ENCODE measurements at regions not wholly inside any gene's neighbourhood (a gene's known extent, or its start where the extent isn't known, plus 50 kb on each side); places are given as distances from the start of the nearest gene placed in this dataset.
A peak's percentile ranks its signal among the peaks of the same experiment; 100 is the strongest.

GRCh38 chr10:56927701-56928100, 566.6 kb upstream of the ZWINT start:
- Mint-ChIP-seq H3K27me3 (no peaks in the 10 kb centered on the region), H3K36me3 (no peaks in the 10 kb centered on the region), H3K9me3 (peaks cover 0 to 26% (median 15%) of the 10 kb centered on the region in 8 donors), H3K27ac (no peak overlapping the region), H3K4me3 (no peak overlapping the region), H3K4me1 (no peaks in the 10 kb centered on the region)
- Histone ChIP-seq H3K36me3 (ENCODE audit: insufficient read depth, low read length) (no peaks in the 10 kb centered on the region), H3K9me3 (ENCODE audit: control insufficient read depth in 1 of 2, low read length in 2 of 2) (no peaks in the 10 kb centered on the region), H3K4me1 (ENCODE audit: insufficient read depth, low read length) (no peaks in the 10 kb centered on the region), H3K27ac (ENCODE audit: low read depth, low read length) (no peak overlapping the region), H3K27me3 (ENCODE audit: insufficient read depth, low read length) (no peaks in the 10 kb centered on the region), H3K4me3 (ENCODE audit: low read length in 2 of 2) (no peak overlapping the region)
- intact Hi-C loops (cut with micrococcal nuclease), result no loop called here
- POLR2A ChIA-PET (ENCODE audit: partially characterized antibody), result no interaction called here
- CTCF ChIA-PET (ENCODE audit: partially characterized antibody), result no interaction called here
- no peak for DNase-seq

- intact Hi-C loops (cut with micrococcal nuclease), result no loop called here
- POLR2A ChIA-PET (ENCODE audit: partially characterized antibody), result no interaction called here
- H3K27me3 ChIP-seq (ENCODE audit: insufficient read depth, low read length), result no peaks in the 10 kb centered on the region
- H3K36me3 Mint-ChIP-seq, result no peaks in the 10 kb centered on the region
- H3K4me3 Mint-ChIP-seq, result no peak overlapping the region
- H3K9me3 ChIP-seq (ENCODE audit: control insufficient read depth in 1 of 2, low read length in 2 of 2), result no peaks in the 10 kb centered on the region
- H3K27me3 Mint-ChIP-seq, result no peaks in the 10 kb centered on the region
- H3K4me3 ChIP-seq (ENCODE audit: low read length in 2 of 2), result no peak overlapping the region
- H3K4me1 Mint-ChIP-seq, result no peaks in the 10 kb centered on the region
- no peaks in the 10 kb centered on the region for H3K36me3 ChIP-seq (ENCODE audit: insufficient read depth, low read length)
- H3K9me3 Mint-ChIP-seq, result peaks cover 0 to 27% (median 16%) of the 10 kb centered on the region in 8 donors
- H3K4me1 ChIP-seq (ENCODE audit: insufficient read depth, low read length), result no peaks in the 10 kb centered on the region
- H3K27ac ChIP-seq (ENCODE audit: low read depth, low read length), result no peak overlapping the region
- no peak overlapping the region for H3K27ac Mint-ChIP-seq
- DNase-seq, result peak in 1 of 5 donors; percentile 27
- CTCF ChIA-PET (ENCODE audit: partially characterized antibody), result no interaction called here
These were observed 559.7 kb upstream of the ZWINT start for GRCh38 chr10:56920601-56921261.

- no peaks in the 10 kb centered on the region for H3K36me3 ChIP-seq (ENCODE audit: insufficient read depth, low read length)
- no peak for DNase-seq
- H3K36me3 Mint-ChIP-seq, result no peaks in the 10 kb centered on the region
- POLR2A ChIA-PET (ENCODE audit: partially characterized antibody), result no interaction called here
- no peaks in the 10 kb centered on the region for H3K27me3 ChIP-seq (ENCODE audit: insufficient read depth, low read length)
- H3K27ac Mint-ChIP-seq, result no peak overlapping the region
- no peaks in the 10 kb centered on the region for H3K4me1 ChIP-seq (ENCODE audit: insufficient read depth, low read length)
- intact Hi-C loops (cut with micrococcal nuclease), result no loop called here
- CTCF ChIA-PET (ENCODE audit: partially characterized antibody), result no interaction called here
- H3K4me1 Mint-ChIP-seq, result no peaks in the 10 kb centered on the region
- H3K27me3 Mint-ChIP-seq, result no peaks in the 10 kb centered on the region
- no peaks in the 10 kb centered on the region for H3K9me3 ChIP-seq (ENCODE audit: control insufficient read depth in 1 of 2, low read length in 2 of 2)
- no peak overlapping the region for H3K4me3 Mint-ChIP-seq
- H3K9me3 Mint-ChIP-seq, result peaks cover 0 to 12% (median 5%) of the 10 kb centered on the region in 8 donors
- no peak overlapping the region for H3K27ac ChIP-seq (ENCODE audit: low read depth, low read length)
- no peak overlapping the region for H3K4me3 ChIP-seq (ENCODE audit: low read length in 2 of 2)
These were observed 551.0 kb upstream of the ZWINT start for GRCh38 chr10:56912043-56912442.

DNA sequence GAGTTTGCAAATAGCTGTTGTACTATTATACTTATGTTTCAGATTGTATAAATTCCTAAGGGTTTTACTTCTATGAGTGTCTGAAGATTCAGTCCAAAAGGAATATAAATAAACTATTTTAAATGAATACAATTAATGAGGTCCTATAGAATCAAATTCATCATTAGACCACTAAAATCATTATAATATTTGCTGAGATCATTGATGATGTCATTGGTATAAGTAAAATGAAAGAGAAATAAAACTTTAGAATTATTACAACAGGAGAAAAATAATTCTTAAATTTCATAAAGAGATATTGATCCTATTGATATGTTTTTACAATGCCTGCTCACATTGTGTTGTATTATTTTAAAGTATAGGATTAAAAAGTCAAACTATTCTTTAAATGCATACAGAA, 544.0 kb upstream of the ZWINT start:
- no peaks in the 10 kb centered on the region for H3K27me3 Mint-ChIP-seq
- no peak overlapping the region for H3K27ac Mint-ChIP-seq
- H3K9me3 Mint-ChIP-seq, result peaks cover 0 to 11% (median 0%) of the 10 kb centered on the region in 8 donors
- Histone ChIP-seq H3K4me3 (ENCODE audit: low read length in 2 of 2) (no peak overlapping the region), H3K4me1 (ENCODE audit: insufficient read depth, low read length) (no peaks in the 10 kb centered on the region), H3K27ac (ENCODE audit: low read depth, low read length) (no peak overlapping the region), H3K36me3 (ENCODE audit: insufficient read depth, low read length) (no peaks in the 10 kb centered on the region), H3K27me3 (ENCODE audit: insufficient read depth, low read length) (no peaks in the 10 kb centered on the region), H3K9me3 (ENCODE audit: control insufficient read depth in 1 of 2, low read length in 2 of 2) (no peaks in the 10 kb centered on the region)
- DNase-seq, result no peak
- H3K4me3 Mint-ChIP-seq, result no peak overlapping the region
- ChIA-PET POLR2A (ENCODE audit: partially characterized antibody) (no interaction called here), CTCF (ENCODE audit: partially characterized antibody) (no interaction called here)
- intact Hi-C loops (cut with micrococcal nuclease), result no loop called here
- no peaks in the 10 kb centered on the region for H3K4me1 Mint-ChIP-seq
- H3K36me3 Mint-ChIP-seq, result no peaks in the 10 kb centered on the region

DNA sequence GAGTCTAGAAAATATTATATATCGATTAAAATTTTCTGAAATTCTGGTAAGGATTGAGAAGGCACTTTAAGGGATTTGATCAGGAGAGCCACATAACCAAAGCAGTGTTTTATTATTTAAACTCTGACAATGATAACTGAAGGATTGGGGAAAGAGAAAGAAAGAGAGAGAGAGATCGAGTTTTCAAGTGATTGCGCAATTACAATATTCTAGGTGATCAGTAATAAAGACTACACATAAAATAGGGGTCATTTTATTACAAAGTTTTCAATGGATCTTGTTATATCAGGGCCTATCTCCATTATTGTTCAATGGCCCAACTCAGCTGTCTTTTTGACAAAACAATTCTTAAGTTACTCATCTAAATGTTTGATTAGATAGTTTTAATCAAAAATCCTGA, 541.5 kb upstream of the ZWINT start:
- ChIA-PET POLR2A (ENCODE audit: partially characterized antibody) (no interaction called here), CTCF (ENCODE audit: partially characterized antibody) (no interaction called here)
- intact Hi-C loops (cut with micrococcal nuclease), result no loop called here
- Mint-ChIP-seq H3K27ac (no peak overlapping the region), H3K4me1 (no peaks in the 10 kb centered on the region), H3K36me3 (no peaks in the 10 kb centered on the region), H3K4me3 (peak overlapping the region in 1 of 8 donors; percentile 5), H3K9me3 (peaks cover 0 to 10% (median 3%) of the 10 kb centered on the region in 8 donors), H3K27me3 (no peaks in the 10 kb centered on the region)
- Histone ChIP-seq H3K27ac (ENCODE audit: low read depth, low read length) (no peak overlapping the region), H3K4me3 (ENCODE audit: low read length in 2 of 2) (no peak overlapping the region), H3K4me1 (ENCODE audit: insufficient read depth, low read length) (no peaks in the 10 kb centered on the region), H3K9me3 (ENCODE audit: control insufficient read depth in 1 of 2, low read length in 2 of 2) (no peaks in the 10 kb centered on the region), H3K27me3 (ENCODE audit: insufficient read depth, low read length) (no peaks in the 10 kb centered on the region), H3K36me3 (ENCODE audit: insufficient read depth, low read length) (no peaks in the 10 kb centered on the region)
- no peak for DNase-seq

GRCh38 chr10:56895306-56895705, 534.2 kb upstream of the ZWINT start:
- no peak overlapping the region for H3K4me3 ChIP-seq (ENCODE audit: low read length in 2 of 2)
- H3K9me3 ChIP-seq (ENCODE audit: control insufficient read depth in 1 of 2, low read length in 2 of 2), result no peaks in the 10 kb centered on the region
- Mint-ChIP-seq H3K27ac (no peak overlapping the region), H3K4me3 (no peak overlapping the region), H3K4me1 (no peaks in the 10 kb centered on the region), H3K9me3 (peaks cover 0 to 12% (median 5%) of the 10 kb centered on the region in 8 donors), H3K27me3 (no peaks in the 10 kb centered on the region), H3K36me3 (no peaks in the 10 kb centered on the region)
- no peak for DNase-seq
- H3K27ac ChIP-seq (ENCODE audit: low read depth, low read length), result no peak overlapping the region
- ChIA-PET POLR2A (ENCODE audit: partially characterized antibody) (no interaction called here), CTCF (ENCODE audit: partially characterized antibody) (no interaction called here)
- H3K4me1 ChIP-seq (ENCODE audit: insufficient read depth, low read length), result no peaks in the 10 kb centered on the region
- no peaks in the 10 kb centered on the region for H3K36me3 ChIP-seq (ENCODE audit: insufficient read depth, low read length)
- no peaks in the 10 kb centered on the region for H3K27me3 ChIP-seq (ENCODE audit: insufficient read depth, low read length)
- intact Hi-C loops (cut with micrococcal nuclease), result no loop called here

DNA sequence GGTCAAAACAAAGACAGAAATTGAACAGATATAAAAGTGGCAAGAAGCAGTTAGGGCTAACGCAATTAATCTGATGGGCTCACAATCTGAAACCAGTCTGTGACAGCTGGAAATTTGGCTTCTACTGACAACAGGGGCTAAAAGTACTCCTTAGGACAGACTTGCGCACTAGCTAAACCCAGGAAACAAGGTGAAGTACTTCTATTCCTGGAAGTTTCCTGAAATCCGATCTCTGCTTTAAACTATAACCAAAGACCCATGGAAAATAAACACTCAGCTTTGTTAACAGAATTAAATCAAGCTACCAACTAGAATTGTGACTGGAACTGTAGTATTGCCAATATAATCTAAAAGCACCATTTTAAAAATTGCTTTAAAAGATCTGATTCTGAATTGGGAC, 520.2 kb upstream of the ZWINT start:
- Mint-ChIP-seq H3K4me1 (no peaks in the 10 kb centered on the region), H3K27me3 (no peaks in the 10 kb centered on the region), H3K9me3 (peaks cover 3 to 16% (median 11%) of the 10 kb centered on the region in 8 donors), H3K27ac (no peak overlapping the region), H3K4me3 (no peak overlapping the region), H3K36me3 (no peaks in the 10 kb centered on the region)
- Histone ChIP-seq H3K27ac (ENCODE audit: low read depth, low read length) (no peak overlapping the region), H3K9me3 (ENCODE audit: control insufficient read depth in 1 of 2, low read length in 2 of 2) (peaks cover 0 to 7% of the 10 kb centered on the region in 2 donors), H3K4me1 (ENCODE audit: insufficient read depth, low read length) (no peaks in the 10 kb centered on the region), H3K4me3 (ENCODE audit: low read length in 2 of 2) (no peak overlapping the region), H3K36me3 (ENCODE audit: insufficient read depth, low read length) (no peaks in the 10 kb centered on the region), H3K27me3 (ENCODE audit: insufficient read depth, low read length) (no peaks in the 10 kb centered on the region)
- no peak for DNase-seq
- intact Hi-C loops (cut with micrococcal nuclease), result no loop called here
- CTCF ChIA-PET (ENCODE audit: partially characterized antibody), result no interaction called here
- POLR2A ChIA-PET (ENCODE audit: partially characterized antibody), result no interaction called here

DNA sequence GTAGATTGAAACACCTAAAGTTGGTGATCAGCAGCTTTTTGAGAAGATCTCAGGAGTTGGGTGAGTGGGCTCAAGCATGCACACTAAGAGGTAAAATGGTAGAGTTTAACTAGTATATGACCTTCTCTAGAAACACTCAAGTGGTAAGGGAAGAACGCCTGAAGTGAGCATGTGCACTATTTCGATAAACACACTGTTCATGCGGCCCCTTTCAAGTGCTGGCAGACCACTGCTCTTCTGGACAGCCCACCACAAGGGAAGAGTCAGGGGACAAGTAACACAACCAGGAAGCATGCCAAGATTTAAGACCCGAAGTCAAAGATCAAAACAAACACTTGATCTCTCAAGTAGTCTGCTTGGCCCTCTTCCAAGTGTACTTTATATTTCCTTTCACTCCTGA, 519.5 kb upstream of the ZWINT start:
- intact Hi-C loops (cut with micrococcal nuclease), result no loop called here

More for the DNA sequence above, 519.5 kb upstream of the ZWINT start:
- H3K4me1 ChIP-seq (ENCODE audit: insufficient read depth, low read length), result no peaks in the 10 kb centered on the region
- H3K36me3 ChIP-seq (ENCODE audit: insufficient read depth, low read length), result no peaks in the 10 kb centered on the region
- no peak for DNase-seq
- H3K4me3 ChIP-seq (ENCODE audit: low read length in 2 of 2), result no peak overlapping the region
- no peaks in the 10 kb centered on the region for H3K27me3 ChIP-seq (ENCODE audit: insufficient read depth, low read length)
- no peak overlapping the region for H3K27ac ChIP-seq (ENCODE audit: low read depth, low read length)
- no peaks in the 10 kb centered on the region for H3K4me1 Mint-ChIP-seq
- no peak overlapping the region for H3K4me3 Mint-ChIP-seq
- no peaks in the 10 kb centered on the region for H3K36me3 Mint-ChIP-seq
- no peak overlapping the region for H3K27ac Mint-ChIP-seq
- H3K27me3 Mint-ChIP-seq, result no peaks in the 10 kb centered on the region
- H3K9me3 Mint-ChIP-seq, result peaks cover 3 to 16% (median 11%) of the 10 kb centered on the region in 8 donors
- ChIA-PET CTCF (ENCODE audit: partially characterized antibody) (no interaction called here), POLR2A (ENCODE audit: partially characterized antibody) (no interaction called here)
- peaks cover 0 to 7% of the 10 kb centered on the region in 2 donors for H3K9me3 ChIP-seq (ENCODE audit: control insufficient read depth in 1 of 2, low read length in 2 of 2)

Measured in CD4-positive, alpha-beta memory T cell (primary cell).